ENCODE measurements at regions not wholly inside any gene's neighbourhood (a gene's known extent, or its start where the extent isn't known, plus 50 kb on each side); places are given as distances from the start of the nearest gene placed in this dataset.

DNA sequence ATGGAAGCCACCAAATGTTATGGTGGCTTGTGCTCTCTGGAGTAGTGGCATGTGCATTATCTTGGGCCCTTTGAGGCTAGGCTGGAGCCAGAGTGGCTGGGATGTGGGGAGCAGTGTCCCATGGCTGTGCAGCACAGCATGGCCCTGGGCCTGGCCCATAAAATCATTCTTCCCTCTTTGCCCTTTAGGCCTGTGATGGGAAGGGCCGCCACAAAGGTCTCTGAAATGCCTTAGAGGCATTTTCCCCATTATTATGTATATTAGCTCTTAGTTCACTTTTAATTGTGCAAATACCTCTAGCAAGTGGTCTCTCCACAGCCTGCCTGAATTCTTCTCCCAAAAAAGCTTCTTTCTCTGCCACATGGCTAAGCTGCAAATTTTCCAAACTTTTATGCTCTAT is 297.3 kb upstream of the IRAK1BP1 start:
- TF ChIP-seq, protein P1, sequence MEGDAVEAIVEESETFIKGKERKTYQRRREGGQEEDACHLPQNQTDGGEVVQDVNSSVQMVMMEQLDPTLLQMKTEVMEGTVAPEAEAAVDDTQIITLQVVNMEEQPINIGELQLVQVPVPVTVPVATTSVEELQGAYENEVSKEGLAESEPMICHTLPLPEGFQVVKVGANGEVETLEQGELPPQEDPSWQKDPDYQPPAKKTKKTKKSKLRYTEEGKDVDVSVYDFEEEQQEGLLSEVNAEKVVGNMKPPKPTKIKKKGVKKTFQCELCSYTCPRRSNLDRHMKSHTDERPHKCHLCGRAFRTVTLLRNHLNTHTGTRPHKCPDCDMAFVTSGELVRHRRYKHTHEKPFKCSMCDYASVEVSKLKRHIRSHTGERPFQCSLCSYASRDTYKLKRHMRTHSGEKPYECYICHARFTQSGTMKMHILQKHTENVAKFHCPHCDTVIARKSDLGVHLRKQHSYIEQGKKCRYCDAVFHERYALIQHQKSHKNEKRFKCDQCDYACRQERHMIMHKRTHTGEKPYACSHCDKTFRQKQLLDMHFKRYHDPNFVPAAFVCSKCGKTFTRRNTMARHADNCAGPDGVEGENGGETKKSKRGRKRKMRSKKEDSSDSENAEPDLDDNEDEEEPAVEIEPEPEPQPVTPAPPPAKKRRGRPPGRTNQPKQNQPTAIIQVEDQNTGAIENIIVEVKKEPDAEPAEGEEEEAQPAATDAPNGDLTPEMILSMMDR (IDR thresholded peaks at IDR 0.05), result no peak
- TF ChIP-seq POLR2A (IDR thresholded peaks at IDR 0.05), result no peak

Data from transverse colon (tissue), 3 donors.